OCI-M1 (cell line): ENCODE measurements at regions not wholly inside any gene's neighbourhood (a gene's known extent, or its start where the extent isn't known, plus 50 kb on each side); places are given as distances from the start of the nearest gene placed in this dataset.

ENCODE experiments used
- DNase-seq: peaks from one replicate; lab custom pipeline; 2025; lab: John Stamatoyannopoulos, UW

GRCh38 chr3:139732729-139733128 lies 55.0 kb upstream of the NMNAT3 start:
- peak; percentile 1 for DNase-seq

GRCh38 chr3:139729300-139729699 lies 51.5 kb upstream of the NMNAT3 start:
- no peak for DNase-seq

- no peak for DNase-seq
Observed at GRCh38 chr3:139728414-139728813, 50.6 kb upstream of the NMNAT3 start.
